ENCODE measurements at regions not wholly inside any gene's neighbourhood (a gene's known extent, or its start where the extent isn't known, plus 50 kb on each side); places are given as distances from the start of the nearest gene placed in this dataset.

- no peak overlapping the region for H3K4me2 ChIP-seq
- no peak overlapping the region for H3K4me3 ChIP-seq
- no peaks in the 10 kb centered on the region for H3K27me3 ChIP-seq
- no peak overlapping the region for H3K9ac ChIP-seq
- no peaks in the 10 kb centered on the region for H4K20me1 ChIP-seq
- TF ChIP-seq Cebpa-rat (IDR thresholded peaks at IDR 0.05): no peak
- H3K36me3 ChIP-seq: no peaks in the 10 kb centered on the region
- H3K4me1 ChIP-seq: no peaks in the 10 kb centered on the region
- no peak overlapping the region for H3K27ac ChIP-seq
- no peaks in the 10 kb centered on the region for H3K9me3 ChIP-seq
Measured at GRCh38 chr2:138390316-138390945, 111.1 kb upstream of the SPOPL start.

GRCh38 chr2:138391946-138392345 lies 109.6 kb upstream of the SPOPL start:
- H3K27ac ChIP-seq: no peak overlapping the region
- H3K4me3 ChIP-seq: no peak overlapping the region
- no peaks in the 10 kb centered on the region for H4K20me1 ChIP-seq
- H3K27me3 ChIP-seq: no peaks in the 10 kb centered on the region
- no peak overlapping the region for H3K9ac ChIP-seq
- no peak for TF ChIP-seq Cebpa-rat (IDR thresholded peaks at IDR 0.05)
- H3K36me3 ChIP-seq: no peaks in the 10 kb centered on the region
- no peak overlapping the region for H3K4me2 ChIP-seq
- no peaks in the 10 kb centered on the region for H3K9me3 ChIP-seq
- H3K4me1 ChIP-seq: no peaks in the 10 kb centered on the region

DNA sequence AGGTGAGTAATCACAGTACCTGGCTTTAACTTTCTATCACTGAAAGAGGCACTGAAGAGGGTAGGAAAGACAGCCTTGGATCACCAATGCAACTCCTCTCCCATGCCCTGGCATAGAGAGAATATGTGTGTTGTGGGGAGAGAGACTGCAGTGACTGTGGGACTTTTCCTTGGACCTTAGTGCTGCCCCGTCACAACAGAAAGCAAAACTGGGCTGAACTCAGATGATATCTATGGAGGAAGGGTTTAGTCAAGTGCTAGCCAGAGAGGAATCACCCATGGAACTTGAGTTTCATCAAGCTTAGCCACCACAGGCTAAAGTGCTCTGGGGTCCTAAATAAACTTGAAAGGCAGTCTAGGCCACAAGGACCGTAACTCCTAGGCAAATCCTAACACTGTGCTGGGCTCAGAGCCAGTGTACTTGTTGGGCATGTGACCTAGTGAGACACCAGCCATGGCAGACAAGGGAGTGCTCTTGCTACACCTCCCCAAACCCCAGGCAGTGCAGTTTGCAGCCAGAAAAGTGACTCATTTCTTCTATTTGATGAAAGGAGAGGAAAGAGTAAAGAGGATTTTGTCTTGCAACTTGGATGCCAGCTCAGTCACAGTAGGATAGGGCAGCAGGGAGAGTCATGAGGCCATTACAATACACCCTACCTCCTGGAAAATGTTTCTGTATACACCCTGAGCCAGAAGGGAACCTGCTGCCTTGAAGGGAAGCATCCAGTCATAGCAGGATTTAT lies 105.8 kb upstream of the SPOPL start:
- TF ChIP-seq Cebpa-rat (IDR thresholded peaks at IDR 0.05): no peak
- Histone ChIP-seq H3K9me3 (no peaks in the 10 kb centered on the region), H3K36me3 (no peaks in the 10 kb centered on the region), H3K4me2 (no peak overlapping the region), H3K27me3 (no peaks in the 10 kb centered on the region), H3K9ac (no peak overlapping the region), H3K27ac (no peak overlapping the region), H3K4me1 (no peaks in the 10 kb centered on the region), H4K20me1 (no peaks in the 10 kb centered on the region), H3K4me3 (no peak overlapping the region)

DNA sequence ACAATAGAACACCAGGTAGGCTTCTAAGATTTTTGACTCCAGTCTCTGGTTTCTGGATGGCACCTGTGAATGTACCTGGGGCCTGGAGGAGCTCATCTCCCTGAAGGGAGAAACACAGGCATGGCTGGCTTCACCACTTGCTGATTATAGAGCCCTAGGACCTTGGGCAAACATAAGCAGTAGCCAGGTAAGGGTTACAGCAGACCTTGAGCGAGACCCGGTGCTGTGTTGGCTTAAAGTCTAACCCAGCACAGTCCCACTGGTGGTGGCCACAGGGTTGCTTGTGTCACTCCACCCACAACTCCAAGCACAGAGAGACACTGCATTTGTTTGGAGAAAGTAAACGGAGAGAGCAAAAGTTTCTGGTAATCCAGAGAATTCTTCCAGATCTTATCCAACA lies 104.7 kb upstream of the SPOPL start:
- Histone ChIP-seq H3K4me3 (no peak overlapping the region), H4K20me1 (no peaks in the 10 kb centered on the region), H3K27me3 (no peaks in the 10 kb centered on the region), H3K27ac (no peak overlapping the region), H3K9me3 (0 out of 2 replicates have a peak, but pooled peaks cover 4% of the 10 kb centered on the region), H3K4me2 (no peak overlapping the region), H3K9ac (no peak overlapping the region), H3K4me1 (no peaks in the 10 kb centered on the region), H3K36me3 (no peaks in the 10 kb centered on the region)
- no peak for TF ChIP-seq Cebpa-rat (IDR thresholded peaks at IDR 0.05)

DNA sequence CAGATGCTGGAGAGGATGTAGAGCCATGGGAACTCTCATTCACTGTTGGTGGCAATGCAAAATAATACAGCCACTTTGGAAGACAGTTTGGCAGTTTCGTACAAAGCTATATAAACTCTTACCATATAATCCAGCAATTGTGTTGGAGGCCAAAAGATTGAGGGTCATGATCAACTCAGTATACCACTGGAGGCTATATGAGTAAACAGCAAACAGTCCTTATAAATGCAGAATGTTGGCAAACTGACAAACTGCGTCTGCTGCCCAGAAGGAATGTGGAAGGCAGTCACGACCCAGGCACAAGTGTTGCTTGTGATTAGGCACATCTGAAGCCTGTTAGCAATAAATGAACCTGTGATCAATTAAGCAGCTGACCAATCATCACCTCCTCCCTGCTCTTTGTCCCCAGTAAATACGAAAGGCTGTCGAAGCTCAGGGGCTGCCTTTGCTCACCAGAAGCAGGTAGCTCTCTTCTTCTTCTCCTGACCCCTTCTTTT lies 98.1 kb upstream of the SPOPL start:
- H3K36me3 ChIP-seq: no peaks in the 10 kb centered on the region
- no peaks in the 10 kb centered on the region for H3K27me3 ChIP-seq
- no peak for TF ChIP-seq Cebpa-rat (IDR thresholded peaks at IDR 0.05)
- H3K4me3 ChIP-seq: no peak overlapping the region
- no peaks in the 10 kb centered on the region for H4K20me1 ChIP-seq
- 0 out of 2 replicates have a peak, but pooled peaks cover 4% of the 10 kb centered on the region for H3K9me3 ChIP-seq
- no peak overlapping the region for H3K9ac ChIP-seq
- no peak overlapping the region for H3K4me2 ChIP-seq
- H3K27ac ChIP-seq: no peak overlapping the region
- no peaks in the 10 kb centered on the region for H3K4me1 ChIP-seq

GRCh38 chr2:138414014-138414413 lies 87.6 kb upstream of the SPOPL start:
- no peaks in the 10 kb centered on the region for H3K4me1 ChIP-seq
- H3K4me3 ChIP-seq: no peak overlapping the region
- no peak overlapping the region for H3K9ac ChIP-seq
- H3K27me3 ChIP-seq: no peaks in the 10 kb centered on the region
- H3K9me3 ChIP-seq: peaks cover 42% of the 10 kb centered on the region
- no peaks in the 10 kb centered on the region for H3K36me3 ChIP-seq
- H4K20me1 ChIP-seq: no peaks in the 10 kb centered on the region
- TF ChIP-seq Cebpa-rat (IDR thresholded peaks at IDR 0.05): no peak
- H3K4me2 ChIP-seq: no peak overlapping the region
- H3K27ac ChIP-seq: no peak overlapping the region

- Histone ChIP-seq H3K9me3 (peaks cover 33% of the 10 kb centered on the region), H3K4me3 (no peak overlapping the region), H3K27me3 (no peaks in the 10 kb centered on the region), H3K4me2 (no peak overlapping the region), H3K4me1 (no peaks in the 10 kb centered on the region), H3K27ac (no peak overlapping the region), H3K9ac (no peak overlapping the region), H3K36me3 (no peaks in the 10 kb centered on the region), H4K20me1 (no peaks in the 10 kb centered on the region)
- TF ChIP-seq Cebpa-rat (IDR thresholded peaks at IDR 0.05): no peak
Measured at GRCh38 chr2:138415985-138416384, 85.6 kb upstream of the SPOPL start.

DNA sequence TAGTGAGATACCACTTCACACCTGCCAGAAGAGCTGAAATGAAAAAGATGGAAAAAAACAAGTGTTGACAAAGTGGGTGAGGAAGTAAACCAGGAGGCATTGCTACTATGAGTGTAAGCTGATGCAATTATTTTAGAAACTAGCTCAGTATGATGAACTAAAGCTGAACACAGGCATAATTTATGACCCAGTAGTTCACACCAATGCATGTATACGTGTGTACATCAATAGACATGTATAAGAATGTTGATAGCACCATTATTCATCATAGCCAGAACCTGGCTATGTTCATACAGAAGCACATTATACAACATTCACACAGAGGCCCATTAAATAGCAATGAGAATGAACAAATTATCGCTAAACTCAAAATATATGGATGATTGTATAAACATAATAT lies 83.1 kb upstream of the SPOPL start:
- Histone ChIP-seq H3K27ac (no peak overlapping the region), H3K4me1 (no peaks in the 10 kb centered on the region), H3K27me3 (no peaks in the 10 kb centered on the region), H3K9ac (no peak overlapping the region), H3K36me3 (no peaks in the 10 kb centered on the region), H3K9me3 (peaks cover 13% of the 10 kb centered on the region), H3K4me2 (no peak overlapping the region), H4K20me1 (no peaks in the 10 kb centered on the region), H3K4me3 (no peak overlapping the region)
- TF ChIP-seq Cebpa-rat (IDR thresholded peaks at IDR 0.05): no peak

GRCh38 chr2:138421315-138421970 lies 80.1 kb upstream of the SPOPL start:
- peaks cover 7% of the 10 kb centered on the region for H3K9me3 ChIP-seq
- no peaks in the 10 kb centered on the region for H3K36me3 ChIP-seq
- H3K9ac ChIP-seq: no peak overlapping the region
- H3K4me3 ChIP-seq: no peak overlapping the region
- H4K20me1 ChIP-seq: no peaks in the 10 kb centered on the region
- H3K4me2 ChIP-seq: no peak overlapping the region
- no peaks in the 10 kb centered on the region for H3K27me3 ChIP-seq
- H3K4me1 ChIP-seq: no peaks in the 10 kb centered on the region
- no peak overlapping the region for H3K27ac ChIP-seq
- no peak for TF ChIP-seq Cebpa-rat (IDR thresholded peaks at IDR 0.05)

DNA sequence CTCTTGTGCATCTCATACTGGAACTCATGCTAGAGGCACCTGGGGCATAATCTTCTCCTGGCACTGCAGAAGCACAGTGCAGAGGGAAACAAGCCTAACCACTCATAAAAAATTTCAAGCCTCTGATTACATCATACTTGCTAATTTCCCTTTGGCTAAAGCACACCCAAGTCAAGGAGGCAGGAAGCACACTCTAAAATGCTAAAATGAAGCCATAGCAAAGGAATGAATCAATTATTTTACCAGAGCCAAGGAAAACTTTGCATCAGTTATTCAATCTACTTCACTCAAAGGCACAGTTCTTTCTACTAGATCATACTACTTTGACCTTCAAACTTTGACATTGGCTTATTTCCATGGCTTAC lies 79.6 kb upstream of the SPOPL start:
- no peak overlapping the region for H3K4me2 ChIP-seq
- no peaks in the 10 kb centered on the region for H3K36me3 ChIP-seq
- no peaks in the 10 kb centered on the region for H4K20me1 ChIP-seq
- no peak overlapping the region for H3K9ac ChIP-seq
- no peak for TF ChIP-seq Cebpa-rat (IDR thresholded peaks at IDR 0.05)
- no peaks in the 10 kb centered on the region for H3K27me3 ChIP-seq
- no peaks in the 10 kb centered on the region for H3K4me1 ChIP-seq
- peaks cover 12% of the 10 kb centered on the region for H3K9me3 ChIP-seq
- H3K4me3 ChIP-seq: no peak overlapping the region
- H3K27ac ChIP-seq: no peak overlapping the region

Data from BLaER1 (cell line).